ENCODE measurements at regions not wholly inside any gene's neighbourhood (a gene's known extent, or its start where the extent isn't known, plus 50 kb on each side); places are given as distances from the start of the nearest gene placed in this dataset.

DNA sequence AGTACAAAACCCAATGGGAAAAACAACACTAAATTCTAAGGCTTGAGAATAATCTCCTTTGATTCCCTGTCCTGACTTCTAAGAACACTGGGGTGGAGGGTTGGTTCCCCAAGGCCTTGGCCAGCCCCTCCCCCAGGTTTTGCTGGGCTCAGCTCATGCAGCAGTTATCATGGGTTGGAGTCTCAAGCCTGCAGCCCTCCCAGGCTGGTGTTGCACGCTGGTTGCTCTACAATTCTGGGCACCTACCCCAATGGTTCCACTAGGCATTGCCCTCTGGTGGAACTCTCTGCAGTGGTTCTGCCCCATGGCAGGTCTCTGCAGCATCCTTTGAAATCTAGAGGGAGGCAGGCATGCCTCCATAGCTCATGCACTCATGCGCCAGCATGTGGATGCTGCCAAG, 184.4 kb upstream of the PALMD start (continued):
- no peak for TF ChIP-seq ZBTB21 (CRISPR knock-in tag; IDR thresholded peaks at IDR 0.05; ENCODE audit: borderline replicate concordance)
- TF ChIP-seq, protein P1, sequence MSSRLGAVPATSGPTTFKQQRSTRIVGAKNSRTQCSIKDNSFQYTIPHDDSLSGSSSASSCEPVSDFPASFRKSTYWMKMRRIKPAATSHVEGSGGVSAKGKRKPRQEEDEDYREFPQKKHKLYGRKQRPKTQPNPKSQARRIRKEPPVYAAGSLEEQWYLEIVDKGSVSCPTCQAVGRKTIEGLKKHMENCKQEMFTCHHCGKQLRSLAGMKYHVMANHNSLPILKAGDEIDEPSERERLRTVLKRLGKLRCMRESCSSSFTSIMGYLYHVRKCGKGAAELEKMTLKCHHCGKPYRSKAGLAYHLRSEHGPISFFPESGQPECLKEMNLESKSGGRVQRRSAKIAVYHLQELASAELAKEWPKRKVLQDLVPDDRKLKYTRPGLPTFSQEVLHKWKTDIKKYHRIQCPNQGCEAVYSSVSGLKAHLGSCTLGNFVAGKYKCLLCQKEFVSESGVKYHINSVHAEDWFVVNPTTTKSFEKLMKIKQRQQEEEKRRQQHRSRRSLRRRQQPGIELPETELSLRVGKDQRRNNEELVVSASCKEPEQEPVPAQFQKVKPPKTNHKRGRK (CRISPR knock-in tag; IDR thresholded peaks at IDR 0.05; ENCODE audit: borderline replicate concordance) = no peak

- no peak overlapping the region for H3K4me3 Mint-ChIP-seq
- ChIA-PET POLR2A (no interaction called here), CTCF (no interaction called here)
- ATAC-seq (no peak), DNase-seq (ENCODE audit: low spot score) (no peak)
- H3K4me1 Mint-ChIP-seq = peaks cover 16% of the 10 kb centered on the region
- H3K9me3 Mint-ChIP-seq = peaks cover 16% of the 10 kb centered on the region
- TF ChIP-seq E2F5 (CRISPR knock-in tag; IDR thresholded peaks at IDR 0.05) = no peak
- TF ChIP-seq TCF7 (CRISPR knock-in tag; IDR thresholded peaks at IDR 0.05; ENCODE audit: low read depth) = no peak
- TF ChIP-seq ZNF671 (CRISPR knock-in tag; IDR thresholded peaks at IDR 0.05) = no peak
- TF ChIP-seq, protein P2, sequence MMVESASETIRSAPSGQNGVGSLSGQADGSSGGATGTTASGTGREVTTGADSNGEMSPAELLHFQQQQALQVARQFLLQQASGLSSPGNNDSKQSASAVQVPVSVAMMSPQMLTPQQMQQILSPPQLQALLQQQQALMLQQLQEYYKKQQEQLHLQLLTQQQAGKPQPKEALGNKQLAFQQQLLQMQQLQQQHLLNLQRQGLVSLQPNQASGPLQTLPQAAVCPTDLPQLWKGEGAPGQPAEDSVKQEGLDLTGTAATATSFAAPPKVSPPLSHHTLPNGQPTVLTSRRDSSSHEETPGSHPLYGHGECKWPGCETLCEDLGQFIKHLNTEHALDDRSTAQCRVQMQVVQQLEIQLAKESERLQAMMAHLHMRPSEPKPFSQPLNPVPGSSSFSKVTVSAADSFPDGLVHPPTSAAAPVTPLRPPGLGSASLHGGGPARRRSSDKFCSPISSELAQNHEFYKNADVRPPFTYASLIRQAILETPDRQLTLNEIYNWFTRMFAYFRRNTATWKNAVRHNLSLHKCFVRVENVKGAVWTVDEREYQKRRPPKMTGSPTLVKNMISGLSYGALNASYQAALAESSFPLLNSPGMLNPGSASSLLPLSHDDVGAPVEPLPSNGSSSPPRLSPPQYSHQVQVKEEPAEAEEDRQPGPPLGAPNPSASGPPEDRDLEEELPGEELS (CRISPR knock-in tag; IDR thresholded peaks at IDR 0.05) = no peak
- TF ChIP-seq ZNF532 (CRISPR knock-in tag; IDR thresholded peaks at IDR 0.05; ENCODE audit: borderline replicate concordance) = no peak
- no peak for TF ChIP-seq CREM (CRISPR knock-in tag; IDR thresholded peaks at IDR 0.05)
- no peak for TF ChIP-seq NR1H2 (CRISPR knock-in tag; IDR thresholded peaks at IDR 0.05)
- no peak for TF ChIP-seq USF1 (CRISPR knock-in tag; IDR thresholded peaks at IDR 0.05)
- TF ChIP-seq SOX15 (CRISPR knock-in tag; IDR thresholded peaks at IDR 0.05) = no peak
- TF ChIP-seq OVOL2 (CRISPR knock-in tag; IDR thresholded peaks at IDR 0.05; ENCODE audit: borderline replicate concordance) = no peak
- no peak for TF ChIP-seq AR (CRISPR knock-in tag; IDR thresholded peaks at IDR 0.05)
- no peak for TF ChIP-seq ZNF416 (CRISPR knock-in tag; IDR thresholded peaks at IDR 0.05)
- no peak for TF ChIP-seq SP1 (CRISPR knock-in tag; conservative IDR thresholded peaks at IDR 0.05)
- no peaks in the 10 kb centered on the region for H3K27me3 Mint-ChIP-seq (ENCODE audit: low read depth)
- H3K27ac Mint-ChIP-seq = no peak overlapping the region
- no peaks in the 10 kb centered on the region for H3K36me3 Mint-ChIP-seq
These were observed 181.2 kb upstream of the PALMD start for GRCh38 chr1:99464738-99465137.

All from WTC11 (cell line).